ENCODE measurements at regions not wholly inside any gene's neighbourhood (a gene's known extent, or its start where the extent isn't known, plus 50 kb on each side); places are given as distances from the start of the nearest gene placed in this dataset.

- Histone ChIP-seq H3K9ac (ENCODE audit: insufficient read length, low read depth) (no peak overlapping the region), H3K36me3 (ENCODE audit: insufficient read depth, insufficient read length, low read length) (no peaks in the 10 kb centered on the region), H3K9me3 (ENCODE audit: insufficient read depth, low read length) (no peaks in the 10 kb centered on the region), H3K4me3 (ENCODE audit: insufficient read length, low read depth) (no peak overlapping the region), H3K27me3 (ENCODE audit: insufficient read depth, insufficient read length) (no peaks in the 10 kb centered on the region), H3K4me1 (ENCODE audit: insufficient read depth, insufficient read length) (no peaks in the 10 kb centered on the region)
- DNase-seq (ENCODE audit: low read depth, low spot score): no peak
- no peak for TF ChIP-seq ZNF274 (IDR thresholded peaks at IDR 0.05; ENCODE audit: low read depth, low read length)
- no peak for TF ChIP-seq SUZ12 (IDR thresholded peaks at IDR 0.05; ENCODE audit: extremely low read depth, insufficient read depth, insufficient read length)
- no peak for TF ChIP-seq YY1 (IDR thresholded peaks at IDR 0.05; ENCODE audit: insufficient read depth, insufficient read length)
These were observed 1007.7 kb upstream of the KLHL29 start for GRCh38 chr2:22377268-22377667.

- Histone ChIP-seq H3K4me3 (ENCODE audit: insufficient read length, low read depth) (no peak overlapping the region), H3K9me3 (ENCODE audit: insufficient read depth, low read length) (no peaks in the 10 kb centered on the region), H3K9ac (ENCODE audit: insufficient read length, low read depth) (no peak overlapping the region), H3K36me3 (ENCODE audit: insufficient read depth, insufficient read length, low read length) (no peaks in the 10 kb centered on the region), H3K27me3 (ENCODE audit: insufficient read depth, insufficient read length) (no peaks in the 10 kb centered on the region), H3K4me1 (ENCODE audit: insufficient read depth, insufficient read length) (no peaks in the 10 kb centered on the region)
- TF ChIP-seq SUZ12 (IDR thresholded peaks at IDR 0.05; ENCODE audit: extremely low read depth, insufficient read depth, insufficient read length): no peak
- no peak for TF ChIP-seq ZNF274 (IDR thresholded peaks at IDR 0.05; ENCODE audit: low read depth, low read length)
- TF ChIP-seq YY1 (IDR thresholded peaks at IDR 0.05; ENCODE audit: insufficient read depth, insufficient read length): no peak
- DNase-seq (ENCODE audit: low read depth, low spot score): no peak
These were observed 1002.4 kb upstream of the KLHL29 start for GRCh38 chr2:22382479-22383169.

GRCh38 chr2:22397847-22398246 lies 987.1 kb upstream of the KLHL29 start:
- H3K9me3 ChIP-seq (ENCODE audit: insufficient read depth, low read length): no peaks in the 10 kb centered on the region
- no peaks in the 10 kb centered on the region for H3K27me3 ChIP-seq (ENCODE audit: insufficient read depth, insufficient read length)
- TF ChIP-seq SUZ12 (IDR thresholded peaks at IDR 0.05; ENCODE audit: extremely low read depth, insufficient read depth, insufficient read length) (no peak), YY1 (IDR thresholded peaks at IDR 0.05; ENCODE audit: insufficient read depth, insufficient read length) (no peak), ZNF274 (IDR thresholded peaks at IDR 0.05; ENCODE audit: low read depth, low read length) (no peak)
- no peak for DNase-seq (ENCODE audit: low read depth, low spot score)
- no peaks in the 10 kb centered on the region for H3K36me3 ChIP-seq (ENCODE audit: insufficient read depth, insufficient read length, low read length)
- H3K9ac ChIP-seq (ENCODE audit: insufficient read length, low read depth): no peak overlapping the region
- no peak overlapping the region for H3K4me3 ChIP-seq (ENCODE audit: insufficient read length, low read depth)
- H3K4me1 ChIP-seq (ENCODE audit: insufficient read depth, insufficient read length): no peaks in the 10 kb centered on the region

GRCh38 chr2:22403748-22404147 lies 981.2 kb upstream of the KLHL29 start:
- no peak for DNase-seq (ENCODE audit: low read depth, low spot score)
- no peak for TF ChIP-seq YY1 (IDR thresholded peaks at IDR 0.05; ENCODE audit: insufficient read depth, insufficient read length)
- no peak for TF ChIP-seq SUZ12 (IDR thresholded peaks at IDR 0.05; ENCODE audit: extremely low read depth, insufficient read depth, insufficient read length)
- TF ChIP-seq ZNF274 (IDR thresholded peaks at IDR 0.05; ENCODE audit: low read depth, low read length): no peak
- no peaks in the 10 kb centered on the region for H3K9me3 ChIP-seq (ENCODE audit: insufficient read depth, low read length)
- no peaks in the 10 kb centered on the region for H3K4me1 ChIP-seq (ENCODE audit: insufficient read depth, insufficient read length)
- H3K9ac ChIP-seq (ENCODE audit: insufficient read length, low read depth): no peak overlapping the region
- no peaks in the 10 kb centered on the region for H3K27me3 ChIP-seq (ENCODE audit: insufficient read depth, insufficient read length)
- H3K36me3 ChIP-seq (ENCODE audit: insufficient read depth, insufficient read length, low read length): no peaks in the 10 kb centered on the region
- no peak overlapping the region for H3K4me3 ChIP-seq (ENCODE audit: insufficient read length, low read depth)

GRCh38 chr2:22406625-22407024 lies 978.4 kb upstream of the KLHL29 start:
- Histone ChIP-seq H3K4me1 (ENCODE audit: insufficient read depth, insufficient read length) (no peaks in the 10 kb centered on the region), H3K9ac (ENCODE audit: insufficient read length, low read depth) (no peak overlapping the region), H3K27me3 (ENCODE audit: insufficient read depth, insufficient read length) (no peaks in the 10 kb centered on the region), H3K36me3 (ENCODE audit: insufficient read depth, insufficient read length, low read length) (no peaks in the 10 kb centered on the region), H3K4me3 (ENCODE audit: insufficient read length, low read depth) (no peak overlapping the region), H3K9me3 (ENCODE audit: insufficient read depth, low read length) (no peaks in the 10 kb centered on the region)
- TF ChIP-seq SUZ12 (IDR thresholded peaks at IDR 0.05; ENCODE audit: extremely low read depth, insufficient read depth, insufficient read length) (no peak), YY1 (IDR thresholded peaks at IDR 0.05; ENCODE audit: insufficient read depth, insufficient read length) (no peak), ZNF274 (IDR thresholded peaks at IDR 0.05; ENCODE audit: low read depth, low read length) (no peak)
- DNase-seq (ENCODE audit: low read depth, low spot score): no peak

- no peak for DNase-seq (ENCODE audit: low read depth, low spot score)
- Histone ChIP-seq H3K27me3 (ENCODE audit: insufficient read depth, insufficient read length) (no peaks in the 10 kb centered on the region), H3K4me1 (ENCODE audit: insufficient read depth, insufficient read length) (no peaks in the 10 kb centered on the region), H3K4me3 (ENCODE audit: insufficient read length, low read depth) (no peak overlapping the region), H3K9ac (ENCODE audit: insufficient read length, low read depth) (no peak overlapping the region), H3K9me3 (ENCODE audit: insufficient read depth, low read length) (0 out of 2 replicates have a peak, but pooled peaks cover 9% of the 10 kb centered on the region), H3K36me3 (ENCODE audit: insufficient read depth, insufficient read length, low read length) (no peaks in the 10 kb centered on the region)
- TF ChIP-seq ZNF274 (IDR thresholded peaks at IDR 0.05; ENCODE audit: low read depth, low read length) (no peak), YY1 (IDR thresholded peaks at IDR 0.05; ENCODE audit: insufficient read depth, insufficient read length) (no peak), SUZ12 (IDR thresholded peaks at IDR 0.05; ENCODE audit: extremely low read depth, insufficient read depth, insufficient read length) (no peak)
These were observed 964.9 kb upstream of the KLHL29 start for GRCh38 chr2:22420076-22420475.

- Histone ChIP-seq H3K9me3 (ENCODE audit: insufficient read depth, low read length) (no peaks in the 10 kb centered on the region; the same call in 1 of the 2 replicates), H3K36me3 (ENCODE audit: insufficient read depth, insufficient read length, low read length) (no peaks in the 10 kb centered on the region), H3K9ac (ENCODE audit: insufficient read length, low read depth) (no peak overlapping the region), H3K27me3 (ENCODE audit: insufficient read depth, insufficient read length) (no peaks in the 10 kb centered on the region), H3K4me1 (ENCODE audit: insufficient read depth, insufficient read length) (no peaks in the 10 kb centered on the region), H3K4me3 (ENCODE audit: insufficient read length, low read depth) (no peak overlapping the region)
- DNase-seq (ENCODE audit: low read depth, low spot score): no peak
- TF ChIP-seq SUZ12 (IDR thresholded peaks at IDR 0.05; ENCODE audit: extremely low read depth, insufficient read depth, insufficient read length) (no peak), YY1 (IDR thresholded peaks at IDR 0.05; ENCODE audit: insufficient read depth, insufficient read length) (no peak), ZNF274 (IDR thresholded peaks at IDR 0.05; ENCODE audit: low read depth, low read length) (no peak)
These were observed 942.9 kb upstream of the KLHL29 start for GRCh38 chr2:22442051-22442450.
